A549 (cell line): ENCODE measurements at regions not wholly inside any gene's neighbourhood (a gene's known extent, or its start where the extent isn't known, plus 50 kb on each side); places are given as distances from the start of the nearest gene placed in this dataset.

Experiments used
- BHLHE40 ChIP-seq: IDR thresholded peaks from 2 replicates; pipeline ENCODE4 v1.6.1; 2012; ENCODE audit warnings: low read depth, low read length, inconsistent platforms
- CBX8 ChIP-seq: fragments of 200-600 bp; sonication (generic); IDR thresholded peaks from 2 replicates; pipeline ENCODE4 v1.6.1; 2016
- CHD2 ChIP-seq: fragments of 150-350 bp; IDR thresholded peaks from 2 replicates; pipeline ENCODE4 v1.6.1; 2014; ENCODE audit warnings: low read length; ENCODE audit not compliant: partially characterized antibody
- CTCF ChIP-seq: fragments of >200 bp; sonication (Bioruptor Twin); formaldehyde crosslinking; IDR thresholded peaks from 3 replicates; pipeline ENCODE4 v1.5.1; 2016
- E2F6 ChIP-seq: IDR thresholded peaks from 2 replicates; pipeline ENCODE4 v1.6.1; 2012; ENCODE audit warnings: low read depth, borderline replicate concordance
- EP300 ChIP-seq, 2 experiments: fragments of >200 bp; sonication (Bioruptor Twin); formaldehyde crosslinking; IDR thresholded peaks; 2 replicates in 1 of 2; 3 replicates in 1 of 2; pipeline ENCODE4 v1.6.1; 2016 to 2017
- HMGXB4 ChIP-seq: fragments of 250-450 bp; sonication (Bioruptor Pico); IDR thresholded peaks from 2 replicates; pipeline ENCODE4 v1.5.0; 2021; ENCODE audit warnings: mild to moderate bottlenecking, moderate library complexity, borderline replicate concordance
- MAZ ChIP-seq: fragments of 150-350 bp; IDR thresholded peaks from 2 replicates; pipeline ENCODE4 v1.6.1; 2014; ENCODE audit warnings: antibody characterized with exemption, low read depth, low read length, borderline replicate concordance
- PBX3 ChIP-seq: IDR thresholded peaks from 2 replicates; pipeline ENCODE4 v1.6.1; 2012
- POLR2A ChIP-seq: IDR thresholded peaks from 2 replicates; pipeline ENCODE4 v1.6.1; 2012; ENCODE audit warnings: mild to moderate bottlenecking, low read length
- RCOR1 ChIP-seq: fragments of 150-350 bp; IDR thresholded peaks from 2 replicates; pipeline ENCODE4 v1.6.1; 2014; ENCODE audit warnings: antibody characterized with exemption, low read length, low read depth
- USF2 ChIP-seq: fragments of 450-650 bp; IDR thresholded peaks from 2 replicates; pipeline ENCODE4 v1.6.1; 2014; ENCODE audit warnings: antibody characterized with exemption

- TF ChIP-seq POLR2A (no peak), RCOR1 (no peak), EP300 (IDR thresholded peaks at IDR 0.05) (no peak), USF2 (no peak), PBX3 (no peak), HMGXB4 (CRISPR knock-in tag) (no peak), CTCF (no peak), MAZ (no peak), CBX8 (no peak), CHD2 (no peak), E2F6 (no peak), BHLHE40 (no peak)
Observed at GRCh38 chr7:13803134-13803533, 186.3 kb downstream of the ETV1 start.
